ENCODE measurements at regions not wholly inside any gene's neighbourhood (a gene's known extent, or its start where the extent isn't known, plus 50 kb on each side); places are given as distances from the start of the nearest gene placed in this dataset.

DNA sequence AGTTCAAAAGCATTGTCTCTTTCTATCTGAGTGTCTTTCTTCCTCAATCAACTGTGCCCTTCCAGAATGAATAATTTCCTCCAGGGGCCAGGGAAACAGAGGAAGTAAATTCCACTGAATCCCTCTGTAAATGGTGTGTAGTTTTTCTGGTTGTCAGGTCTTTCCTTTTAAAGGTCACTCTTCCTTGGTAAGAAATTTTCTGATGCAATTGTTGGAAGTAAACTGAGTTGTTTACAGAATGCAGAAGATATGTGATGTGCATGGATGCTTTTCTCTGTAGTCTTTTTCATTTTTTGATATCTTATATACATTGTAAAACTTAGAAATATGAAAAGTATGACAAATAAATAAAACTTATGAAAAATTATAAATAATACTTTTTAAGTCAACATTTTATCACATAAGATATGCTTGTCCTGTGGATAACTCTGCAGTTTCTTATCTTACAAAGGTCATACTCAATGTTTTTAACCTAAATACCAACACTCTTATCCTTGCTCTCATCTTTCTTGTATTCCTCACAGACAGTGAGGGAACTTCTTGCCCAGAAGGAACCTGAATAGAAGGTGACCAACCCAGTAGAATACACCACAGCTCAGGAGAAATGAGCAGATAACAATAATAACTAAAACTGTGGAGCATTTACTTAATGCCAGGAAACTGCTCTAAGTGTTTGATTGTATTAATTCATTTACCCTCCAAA, 234.5 kb downstream of the METTL4 start:
- no peak for TF ChIP-seq GATA2 (IDR thresholded peaks at IDR 0.05; ENCODE audit: low read depth, low read length)
- no peak for TF ChIP-seq GATA3 (IDR thresholded peaks at IDR 0.05; ENCODE audit: low read depth, low read length)
